B cell (primary cell): ENCODE measurements at regions not wholly inside any gene's neighbourhood (a gene's known extent, or its start where the extent isn't known, plus 50 kb on each side); places are given as distances from the start of the nearest gene placed in this dataset.

ENCODE experiments used
- EZH2 ChIP-seq: IDR thresholded peaks from 2 replicates; pipeline ENCODE4 v1.6.1; 2012; ENCODE audit warnings: borderline replicate concordance, low read depth, mild to moderate bottlenecking, moderate library complexity, low read length; ENCODE audit not compliant: insufficient read depth, poor library complexity, severe bottlenecking
- TF ChIP-seq, protein P1 (sequence below): fragments of 200-600 bp; IDR thresholded peaks from one replicate; pipeline ENCODE4 v1.8.0; 2022; ENCODE audit warnings: antibody characterized with exemption, mild to moderate bottlenecking

DNA sequence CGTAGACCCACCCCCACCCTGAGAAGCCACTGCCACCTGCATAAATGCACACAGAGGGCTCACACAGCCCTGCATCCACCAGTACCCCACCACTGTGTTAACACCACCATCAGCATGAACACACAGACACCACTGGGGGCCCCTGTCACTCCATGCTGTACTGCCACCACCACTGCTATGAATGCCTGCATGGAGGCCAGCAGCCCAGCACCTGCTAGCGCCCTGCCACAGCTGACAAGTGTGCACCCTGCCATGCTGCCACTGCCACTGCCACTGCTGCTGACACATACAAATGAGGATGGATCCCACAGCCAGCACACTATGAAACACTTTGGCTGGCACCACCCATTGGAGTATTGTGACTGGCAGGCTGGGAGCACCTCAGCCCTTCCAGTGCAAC lies 361.0 kb downstream of the TAFA4 start:
- TF ChIP-seq, protein P1, sequence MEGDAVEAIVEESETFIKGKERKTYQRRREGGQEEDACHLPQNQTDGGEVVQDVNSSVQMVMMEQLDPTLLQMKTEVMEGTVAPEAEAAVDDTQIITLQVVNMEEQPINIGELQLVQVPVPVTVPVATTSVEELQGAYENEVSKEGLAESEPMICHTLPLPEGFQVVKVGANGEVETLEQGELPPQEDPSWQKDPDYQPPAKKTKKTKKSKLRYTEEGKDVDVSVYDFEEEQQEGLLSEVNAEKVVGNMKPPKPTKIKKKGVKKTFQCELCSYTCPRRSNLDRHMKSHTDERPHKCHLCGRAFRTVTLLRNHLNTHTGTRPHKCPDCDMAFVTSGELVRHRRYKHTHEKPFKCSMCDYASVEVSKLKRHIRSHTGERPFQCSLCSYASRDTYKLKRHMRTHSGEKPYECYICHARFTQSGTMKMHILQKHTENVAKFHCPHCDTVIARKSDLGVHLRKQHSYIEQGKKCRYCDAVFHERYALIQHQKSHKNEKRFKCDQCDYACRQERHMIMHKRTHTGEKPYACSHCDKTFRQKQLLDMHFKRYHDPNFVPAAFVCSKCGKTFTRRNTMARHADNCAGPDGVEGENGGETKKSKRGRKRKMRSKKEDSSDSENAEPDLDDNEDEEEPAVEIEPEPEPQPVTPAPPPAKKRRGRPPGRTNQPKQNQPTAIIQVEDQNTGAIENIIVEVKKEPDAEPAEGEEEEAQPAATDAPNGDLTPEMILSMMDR = no peak
- TF ChIP-seq EZH2 = no peak
